GM19025 (cell line): ENCODE measurements at regions not wholly inside any gene's neighbourhood (a gene's known extent, or its start where the extent isn't known, plus 50 kb on each side); places are given as distances from the start of the nearest gene placed in this dataset.

Experiments
- ATAC-seq: cut with Tn5 transposase; IDR thresholded peaks from one replicate; pipeline ENCODE4 v1.9.1; 2021; ENCODE audit warnings: mild to moderate bottlenecking, low read depth, moderate library complexity; ENCODE audit not compliant: unreplicated experiment

- no peak for ATAC-seq
Measured at GRCh38 chr1:96962751-96963211, 241.2 kb downstream of the PTBP2 start.

- ATAC-seq, result no peak
Measured at GRCh38 chr1:96964761-96965160, 243.2 kb downstream of the PTBP2 start.

GRCh38 chr1:96966536-96967138 lies 245.1 kb downstream of the PTBP2 start:
- peak; percentile 69 for ATAC-seq

DNA sequence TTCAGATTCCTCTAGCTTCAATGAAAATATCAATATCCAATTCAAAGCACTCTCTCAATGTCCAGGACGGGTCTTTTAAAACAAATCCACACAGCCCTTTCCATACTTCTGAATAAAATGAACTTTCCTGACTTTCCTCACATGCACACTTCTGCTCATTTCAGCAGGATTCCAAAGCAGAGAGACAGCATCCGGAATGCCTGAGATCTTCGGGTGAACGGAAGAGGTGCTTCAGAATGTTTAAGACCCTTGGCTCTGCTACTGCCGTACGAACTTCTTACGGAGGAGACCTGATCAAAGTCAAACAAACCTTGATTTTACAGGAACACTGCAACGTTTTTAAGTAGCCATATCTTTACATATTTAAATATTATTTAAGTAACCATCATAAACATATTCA lies 245.7 kb downstream of the PTBP2 start:
- ATAC-seq, result no peak

DNA sequence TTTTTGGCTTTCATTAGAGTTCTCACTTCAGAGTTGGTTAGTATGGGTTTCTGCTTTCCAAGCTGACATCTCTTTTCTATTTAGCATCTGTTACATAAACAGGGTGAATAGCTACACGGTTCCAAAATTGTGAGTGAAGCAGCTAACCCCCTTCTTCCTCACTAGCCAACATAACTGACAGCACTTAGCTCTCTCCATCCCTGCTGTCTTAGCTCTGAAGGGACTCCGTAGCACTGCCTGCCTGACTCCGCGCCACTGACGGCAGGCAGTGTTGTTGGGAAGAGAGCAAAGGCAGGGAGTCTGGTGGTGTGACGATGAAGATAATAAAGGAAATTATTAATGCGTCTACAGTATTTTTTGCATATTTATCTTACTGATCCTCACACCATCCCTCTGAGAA lies 247.0 kb downstream of the PTBP2 start:
- no peak for ATAC-seq

DNA sequence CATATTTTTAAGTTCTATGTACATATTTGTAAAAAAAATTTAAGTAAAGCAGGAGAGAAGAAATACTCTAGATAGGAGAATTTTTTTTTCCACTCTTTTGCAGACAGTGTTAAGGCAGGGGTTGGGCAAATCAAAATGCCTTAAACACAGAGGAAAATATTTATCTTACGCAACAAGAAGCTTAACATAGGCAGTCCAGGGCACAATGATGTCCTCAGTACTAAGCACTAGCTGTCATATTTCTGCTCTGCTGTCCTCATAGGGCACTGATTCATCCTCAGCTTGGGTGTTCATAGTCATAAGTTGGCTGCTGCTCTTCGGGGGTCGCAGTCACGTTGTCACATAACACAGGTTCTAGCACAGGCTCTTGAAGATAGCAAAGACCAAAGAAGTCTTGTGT lies 247.4 kb downstream of the PTBP2 start:
- no peak for ATAC-seq

- ATAC-seq, result no peak
Measured at GRCh38 chr1:96969656-96970163, 248.1 kb downstream of the PTBP2 start.

GRCh38 chr1:96971439-96971838 lies 249.9 kb downstream of the PTBP2 start:
- ATAC-seq, result no peak

DNA sequence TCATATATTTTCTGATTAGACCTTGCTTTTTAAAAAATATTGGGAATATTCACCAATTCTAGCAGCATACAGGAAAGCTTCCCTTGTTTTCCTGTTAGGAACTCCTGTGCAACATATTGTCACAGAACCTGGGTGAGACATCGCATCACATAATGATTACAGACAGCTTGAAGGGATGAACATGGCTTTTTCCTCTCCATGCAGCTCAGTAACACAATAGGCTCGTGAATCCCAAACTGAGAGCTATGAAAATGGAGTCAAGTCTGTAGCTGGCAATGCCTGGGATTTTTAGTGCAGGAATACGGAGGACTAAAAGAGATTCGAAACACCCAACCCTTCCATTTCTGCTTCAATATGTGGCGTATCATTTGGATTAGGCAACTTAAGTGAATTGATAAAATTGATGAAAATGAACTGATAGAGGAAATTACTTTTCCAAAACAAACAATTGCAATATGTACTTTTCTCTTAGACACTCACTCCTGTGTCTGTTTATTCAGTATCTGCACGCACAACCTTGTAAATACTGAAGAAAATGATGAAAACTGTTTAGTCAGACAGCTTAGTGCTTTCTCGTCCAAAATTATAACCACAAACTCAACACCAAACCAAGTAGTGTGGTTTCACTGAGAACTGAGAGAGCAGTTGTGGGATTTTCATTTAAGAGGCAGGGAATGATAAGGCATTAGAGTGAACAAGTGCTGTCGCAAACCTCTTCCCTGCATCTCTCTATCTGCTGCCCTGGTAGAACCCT lies 250.4 kb downstream of the PTBP2 start:
- ATAC-seq, result no peak

DNA sequence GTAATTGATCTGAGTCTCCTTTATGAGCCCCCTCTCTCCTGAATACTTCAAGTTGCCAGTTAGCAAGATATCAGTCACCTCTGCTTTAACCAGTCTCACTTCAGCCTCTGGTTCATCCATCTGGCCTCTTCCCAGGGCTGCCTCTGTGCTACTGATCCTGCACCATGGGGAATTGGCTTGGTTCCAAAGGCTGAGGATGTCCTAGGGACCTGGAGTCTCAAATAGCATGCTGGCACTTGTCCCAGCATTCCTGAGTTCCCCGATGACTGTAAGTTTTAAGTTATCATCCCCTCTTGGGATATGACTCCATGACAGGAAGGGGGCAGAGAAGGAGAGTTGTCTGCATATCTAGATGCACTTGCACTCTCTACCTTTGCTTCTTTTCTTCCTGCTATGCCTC lies 252.0 kb downstream of the PTBP2 start:
- no peak for ATAC-seq

GRCh38 chr1:96978444-96978843 lies 256.9 kb downstream of the PTBP2 start:
- no peak for ATAC-seq

DNA sequence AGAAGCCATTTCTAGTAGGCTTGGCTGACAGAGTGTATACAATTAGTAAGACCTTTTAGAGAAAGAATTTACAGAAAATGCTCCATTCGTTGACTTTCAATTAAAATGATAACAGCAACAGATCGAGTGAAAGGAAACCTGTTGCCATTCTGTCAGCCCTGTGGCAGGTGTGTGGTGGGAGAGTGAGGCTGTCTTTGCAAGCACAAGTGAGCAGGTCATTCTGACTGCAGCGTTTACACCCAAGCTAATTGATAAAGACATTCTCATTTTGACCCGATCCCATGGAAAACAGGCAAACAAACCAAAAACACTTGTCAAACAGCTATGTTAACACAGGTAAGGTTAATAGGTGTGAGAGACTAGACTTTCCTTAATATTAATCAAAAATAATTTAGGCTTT lies 257.3 kb downstream of the PTBP2 start:
- no peak for ATAC-seq

DNA sequence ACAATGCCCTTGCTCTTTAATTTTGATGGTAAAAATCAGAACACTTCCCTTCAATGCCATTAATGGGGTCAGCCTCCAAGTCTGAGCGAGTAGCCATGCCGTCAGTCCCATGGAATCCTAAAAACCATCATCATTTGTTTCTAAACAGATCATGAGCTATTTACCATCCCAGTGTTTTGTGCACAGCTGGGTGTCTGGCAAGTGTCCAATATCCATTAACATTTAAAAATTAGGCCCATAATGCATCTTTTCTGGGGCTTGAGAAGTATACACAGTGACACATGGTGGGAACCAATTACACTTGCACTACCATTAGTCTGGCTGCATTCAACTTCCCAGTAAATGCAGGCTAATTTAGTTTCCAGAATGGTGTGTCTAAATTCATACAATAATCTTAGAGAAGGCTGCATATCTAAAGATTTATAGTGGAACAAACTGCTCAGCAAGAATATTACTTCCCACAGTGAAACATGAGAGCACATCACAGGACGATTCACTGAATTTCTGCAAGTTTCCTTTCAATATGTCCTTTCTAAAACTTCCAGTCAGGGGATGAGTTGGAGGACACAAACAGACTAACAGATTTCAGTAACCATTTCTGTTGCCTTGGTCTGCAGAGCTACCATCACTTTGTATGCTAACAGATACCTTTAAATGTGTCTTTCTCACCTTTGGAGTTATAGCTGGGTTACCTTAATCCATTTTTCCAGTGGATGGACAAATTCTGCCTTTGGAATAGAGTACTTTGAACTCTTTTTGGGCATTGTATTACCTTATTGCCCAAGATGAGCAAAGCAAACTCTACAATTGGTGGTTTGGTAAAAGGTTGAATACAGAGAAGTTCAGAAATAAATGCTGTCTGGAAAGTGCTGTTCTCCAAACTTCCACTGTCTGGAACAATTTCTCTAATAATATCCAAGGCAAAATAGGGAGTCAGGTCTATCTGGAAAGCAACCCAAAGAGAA lies 258.0 kb downstream of the PTBP2 start:
- ATAC-seq, result no peak

- no peak for ATAC-seq
Measured at GRCh38 chr1:96980448-96980847, 258.9 kb downstream of the PTBP2 start.

- ATAC-seq, result no peak
Measured at GRCh38 chr1:96981181-96981580, 259.6 kb downstream of the PTBP2 start.

- ATAC-seq, result no peak
Measured at GRCh38 chr1:96982118-96982517, 260.5 kb downstream of the PTBP2 start.

GRCh38 chr1:96983866-96984265 lies 262.3 kb downstream of the PTBP2 start:
- ATAC-seq, result no peak

DNA sequence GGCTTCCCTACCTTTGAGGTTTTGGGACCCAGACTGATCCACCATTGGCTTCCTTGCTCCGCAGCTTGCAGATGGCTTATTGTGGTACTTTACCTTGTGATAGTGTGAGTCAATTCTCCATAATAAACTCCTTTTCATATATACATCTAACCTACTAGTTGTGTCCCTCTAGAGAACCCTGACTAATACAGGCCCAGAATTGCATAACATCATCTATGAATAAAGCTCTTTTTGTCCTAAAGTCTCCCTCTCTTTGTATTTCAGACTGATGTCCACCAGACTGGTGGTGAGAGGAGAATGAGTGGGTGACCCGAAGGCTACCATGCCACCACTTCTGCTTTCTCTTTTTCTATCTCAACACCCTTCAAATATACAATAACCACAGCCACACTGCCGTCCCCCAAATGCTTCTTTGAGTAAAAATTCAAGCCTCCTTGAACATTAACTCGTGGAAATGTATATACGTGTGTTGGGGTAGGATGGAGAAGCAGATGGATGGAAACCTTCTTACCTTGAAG lies 265.7 kb downstream of the PTBP2 start:
- no peak for ATAC-seq

DNA sequence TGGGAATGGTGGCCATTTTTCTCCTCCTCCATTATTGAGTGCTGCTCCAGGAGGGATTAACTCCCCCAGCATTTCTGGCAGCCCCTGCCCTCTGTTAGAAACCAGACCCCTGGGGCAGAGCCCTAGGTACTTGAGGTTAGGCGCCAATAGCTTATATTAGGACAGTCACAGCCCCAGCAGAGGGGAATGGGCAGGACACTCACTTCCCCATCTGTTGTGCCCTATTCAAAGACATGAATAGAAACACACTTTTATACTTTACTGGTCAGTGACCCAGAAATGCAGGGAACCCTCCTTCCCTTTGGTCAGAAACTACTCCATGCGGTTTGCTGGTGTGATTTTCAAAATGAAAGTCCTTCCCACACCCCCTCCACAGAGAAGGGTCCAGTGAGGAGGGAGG lies 267.7 kb downstream of the PTBP2 start:
- ATAC-seq, result no peak

GRCh38 chr1:96990136-96990535 lies 268.6 kb downstream of the PTBP2 start:
- ATAC-seq, result no peak

DNA sequence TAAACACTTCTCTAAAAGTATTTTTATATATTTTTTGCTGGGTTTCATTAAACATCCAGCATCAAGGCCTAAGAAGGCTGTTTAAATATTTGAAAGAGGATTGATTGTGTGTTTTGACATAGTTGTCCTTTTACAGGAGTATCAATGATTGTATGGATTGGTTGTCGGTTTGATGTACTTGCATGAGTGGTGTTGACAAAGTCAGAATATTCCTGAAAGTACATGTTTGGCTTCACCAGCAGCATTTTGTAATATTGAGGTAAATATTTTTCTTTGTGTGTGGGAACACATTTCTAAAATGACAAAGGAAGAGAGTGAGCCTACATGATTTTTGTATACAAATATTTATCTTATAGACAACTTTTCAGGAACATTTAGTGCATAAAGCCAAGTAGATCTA lies 269.7 kb downstream of the PTBP2 start:
- ATAC-seq, result no peak
